Endothelial cell (in vitro differentiated cells): ENCODE measurements at regions not wholly inside any gene's neighbourhood (a gene's known extent, or its start where the extent isn't known, plus 50 kb on each side); places are given as distances from the start of the nearest gene placed in this dataset.

ENCODE experiments used
- DNase-seq: peaks from one replicate; pipeline ENCODE4 v3.0.0; 2021; ENCODE audit warnings: low spot score
- H3K27ac Mint-ChIP-seq: one replicate; pipeline ENCODE4 v1.8.0; 2021; ENCODE audit warnings: mixed read lengths, inconsistent platforms; ENCODE audit not compliant: unreplicated experiment
- H3K27me3 Mint-ChIP-seq: one replicate; pipeline ENCODE4 v1.8.0; 2021; ENCODE audit warnings: mild to moderate bottlenecking, moderate library complexity, mixed read lengths, inconsistent platforms; ENCODE audit not compliant: unreplicated experiment
- H3K36me3 Mint-ChIP-seq: one replicate; pipeline ENCODE4 v1.8.0; 2021; ENCODE audit warnings: mild to moderate bottlenecking, low read depth, mixed read lengths, inconsistent platforms; ENCODE audit not compliant: unreplicated experiment
- H3K4me1 Mint-ChIP-seq: one replicate; pipeline ENCODE4 v1.8.0; 2021; ENCODE audit warnings: mild to moderate bottlenecking, mixed read lengths, inconsistent platforms; ENCODE audit not compliant: unreplicated experiment
- H3K4me3 Mint-ChIP-seq: one replicate; pipeline ENCODE4 v1.8.0; 2021; ENCODE audit warnings: mild to moderate bottlenecking, mixed read lengths, inconsistent platforms; ENCODE audit not compliant: unreplicated experiment
- H3K9me3 Mint-ChIP-seq: one replicate; pipeline ENCODE4 v1.8.0; 2021; ENCODE audit warnings: mixed read lengths, inconsistent platforms; ENCODE audit not compliant: unreplicated experiment
- CTCF ChIP-seq: fragments of 200-600 bp; sonication (generic); IDR thresholded peaks from one replicate; pipeline ENCODE4 v1.5.0; 2021; ENCODE audit warnings: antibody characterized with exemption; ENCODE audit not compliant: unreplicated experiment

GRCh38 chr7:51658684-51659083 is 342.1 kb upstream of the COBL start:
- no peak for DNase-seq
- Mint-ChIP-seq H3K36me3 (no peaks in the 10 kb centered on the region), H3K4me1 (no peaks in the 10 kb centered on the region), H3K4me3 (no peak overlapping the region), H3K9me3 (no peaks in the 10 kb centered on the region), H3K27ac (no peak overlapping the region), H3K27me3 (no peaks in the 10 kb centered on the region)
- no peak for TF ChIP-seq CTCF

- no peak for TF ChIP-seq CTCF
- no peak for DNase-seq
- Mint-ChIP-seq H3K36me3 (no peaks in the 10 kb centered on the region), H3K27me3 (no peaks in the 10 kb centered on the region), H3K9me3 (no peaks in the 10 kb centered on the region), H3K27ac (no peak overlapping the region), H3K4me3 (no peak overlapping the region), H3K4me1 (no peaks in the 10 kb centered on the region)
Measured at GRCh38 chr7:51647931-51648351, 331.3 kb upstream of the COBL start.

- no peaks in the 10 kb centered on the region for H3K36me3 Mint-ChIP-seq
- H3K27me3 Mint-ChIP-seq, result no peaks in the 10 kb centered on the region
- H3K4me1 Mint-ChIP-seq, result no peaks in the 10 kb centered on the region
- H3K27ac Mint-ChIP-seq, result no peak overlapping the region
- TF ChIP-seq CTCF, result no peak
- no peak overlapping the region for H3K4me3 Mint-ChIP-seq
- H3K9me3 Mint-ChIP-seq, result no peaks in the 10 kb centered on the region
- no peak for DNase-seq
Measured at GRCh38 chr7:51647486-51647885, 330.9 kb upstream of the COBL start.

GRCh38 chr7:51645702-51646298 is 329.2 kb upstream of the COBL start:
- Mint-ChIP-seq H3K4me3 (no peak overlapping the region), H3K4me1 (peaks cover 9% of the 10 kb centered on the region), H3K36me3 (no peaks in the 10 kb centered on the region), H3K27ac (no peak overlapping the region), H3K27me3 (no peaks in the 10 kb centered on the region), H3K9me3 (no peaks in the 10 kb centered on the region)
- no peak for TF ChIP-seq CTCF
- no peak for DNase-seq

- Mint-ChIP-seq H3K9me3 (no peaks in the 10 kb centered on the region), H3K27ac (no peak overlapping the region), H3K4me1 (peaks cover 14% of the 10 kb centered on the region), H3K36me3 (no peaks in the 10 kb centered on the region), H3K4me3 (no peak overlapping the region), H3K27me3 (no peaks in the 10 kb centered on the region)
- TF ChIP-seq CTCF, result no peak
- no peak for DNase-seq
Measured at GRCh38 chr7:51645255-51645654, 328.6 kb upstream of the COBL start.
